SKM-1 (cell line): ENCODE measurements at regions not wholly inside any gene's neighbourhood (a gene's known extent, or its start where the extent isn't known, plus 50 kb on each side); places are given as distances from the start of the nearest gene placed in this dataset.
"Not testable (repeated sequence)": the region's sequence is repeated elsewhere in the genome, so short reads cannot be mapped to it uniquely, and the experiment has no call there.

ENCODE experiments used
- DNase-seq: peaks from one replicate; lab custom pipeline; 2025; ENCODE audit not compliant: unreplicated experiment; lab: John Stamatoyannopoulos, UW

DNA sequence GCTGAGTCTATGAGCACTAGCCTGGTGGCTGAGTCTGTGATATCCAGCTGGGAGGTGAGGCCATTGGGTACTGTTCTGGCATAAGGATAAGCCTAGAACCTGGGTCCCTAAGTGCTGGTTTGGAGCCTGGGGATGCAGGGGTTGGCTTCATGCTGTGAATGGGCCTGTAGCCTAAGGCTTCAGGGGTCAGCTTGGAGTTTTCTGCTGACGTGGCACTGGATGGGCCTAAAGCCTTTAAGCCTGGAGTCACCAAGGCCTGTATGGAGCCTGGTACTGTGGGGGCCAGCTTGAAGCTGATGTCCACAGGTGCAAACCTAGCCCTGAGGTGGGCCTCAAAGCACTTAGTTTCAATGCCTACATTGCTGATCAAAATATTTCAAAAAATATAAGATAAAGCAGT, 979.6 kb upstream of the POU3F4 start:
- DNase-seq = no peak

- DNase-seq = no peak
Measured at GRCh38 chrX:82534086-82534597, 973.9 kb upstream of the POU3F4 start.

DNA sequence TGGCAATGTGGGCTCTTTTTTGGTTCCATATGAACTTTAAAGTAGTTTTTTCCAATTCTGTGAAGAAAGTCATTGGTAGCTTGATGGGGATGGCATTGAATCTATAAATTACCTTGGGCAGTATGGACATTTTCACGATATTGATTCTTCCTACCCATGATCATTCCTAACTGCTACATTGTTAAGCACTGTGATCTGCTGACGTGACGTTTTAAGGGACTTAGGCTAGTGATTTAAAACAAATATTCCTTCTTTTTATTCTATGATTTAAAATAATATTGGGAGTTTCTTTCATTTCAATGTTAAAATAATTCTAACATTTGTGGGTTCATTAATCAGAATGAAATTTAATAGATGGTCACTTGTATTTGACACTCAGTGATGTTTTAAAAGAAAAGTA, 970.9 kb upstream of the POU3F4 start:
- not testable (repeated sequence) for DNase-seq

DNA sequence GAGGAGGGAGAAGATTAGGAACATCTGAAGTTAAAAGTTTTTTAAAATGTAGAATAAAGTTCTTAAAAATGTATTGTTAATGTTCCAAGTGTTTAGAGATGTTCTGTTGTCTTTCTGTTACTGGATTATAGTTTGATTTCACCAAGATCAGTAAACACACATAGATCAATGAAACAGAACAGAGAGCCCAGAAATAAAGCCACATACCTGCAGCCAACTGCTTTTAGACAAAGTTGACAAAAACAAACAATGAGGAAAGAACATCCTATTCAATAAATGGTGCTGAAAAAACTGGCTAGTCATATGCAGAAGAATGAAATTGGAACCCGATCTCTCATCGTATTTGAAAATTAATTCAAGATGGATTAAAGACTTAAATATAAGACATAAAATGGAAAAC, 966.3 kb upstream of the POU3F4 start:
- DNase-seq = no peak

- not testable (repeated sequence) for DNase-seq
Measured at GRCh38 chrX:82552201-82552600, 955.9 kb upstream of the POU3F4 start.

DNA sequence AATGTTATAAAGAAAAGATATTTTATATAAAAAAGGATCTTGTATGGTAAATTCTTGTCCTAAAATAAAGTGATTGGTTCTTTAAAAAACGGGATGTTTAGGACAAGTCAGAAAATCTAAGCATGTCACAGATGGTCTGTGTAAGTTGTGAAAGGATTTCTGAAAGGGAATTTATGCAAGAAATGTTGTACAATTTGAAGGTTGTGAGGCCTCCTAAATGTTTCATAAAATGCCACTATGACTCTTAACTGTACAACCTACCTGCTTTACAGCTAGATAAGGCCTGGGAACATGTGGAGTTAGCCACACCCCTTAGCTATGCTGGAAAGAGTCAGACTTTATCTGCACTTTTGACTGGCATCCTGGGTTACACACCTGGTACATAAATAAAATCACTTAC, 951.5 kb upstream of the POU3F4 start:
- DNase-seq = no peak

DNA sequence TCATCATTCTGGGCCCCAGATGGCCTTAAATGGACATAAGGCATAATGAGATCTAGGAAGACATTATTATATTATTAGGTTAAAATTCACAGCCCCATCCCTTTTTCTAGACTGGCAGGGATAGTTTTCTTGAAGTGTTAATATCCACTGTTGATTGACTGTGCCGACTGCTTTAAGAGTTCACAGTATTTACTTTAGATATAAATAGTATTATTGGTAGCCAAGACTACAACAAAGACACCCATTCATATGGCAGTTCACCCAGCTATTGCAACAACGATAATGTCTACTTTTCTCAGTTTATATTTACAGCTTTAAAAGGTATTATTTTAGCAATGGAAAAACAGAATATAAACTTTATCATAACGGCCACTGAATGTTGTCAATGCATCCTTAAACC, 922.2 kb upstream of the POU3F4 start:
- no peak for DNase-seq

DNA sequence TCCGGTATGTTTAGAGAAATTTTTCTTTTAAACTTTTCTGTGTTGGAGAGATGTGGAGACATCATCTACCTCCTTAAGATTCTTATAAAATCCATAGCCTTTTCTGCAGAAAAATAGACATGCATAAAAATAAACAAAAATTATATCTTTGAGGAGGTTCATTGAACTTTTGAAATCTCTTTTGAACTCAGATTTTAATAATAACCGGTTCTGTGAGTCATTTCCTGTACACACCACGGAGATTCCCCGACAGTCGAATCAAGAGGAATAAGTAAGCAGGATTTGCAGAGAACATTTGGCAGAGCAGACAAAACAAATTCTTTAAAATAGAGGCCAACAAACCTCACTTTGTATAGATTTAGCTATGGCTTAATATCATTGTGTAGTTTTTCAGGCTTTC, 918.7 kb upstream of the POU3F4 start:
- no peak for DNase-seq

GRCh38 chrX:82591421-82591820, 916.7 kb upstream of the POU3F4 start:
- DNase-seq = no peak

GRCh38 chrX:82626978-82627377, 881.1 kb upstream of the POU3F4 start:
- DNase-seq = no peak

- DNase-seq = no peak
Measured at GRCh38 chrX:82627568-82627967, 880.5 kb upstream of the POU3F4 start.

DNA sequence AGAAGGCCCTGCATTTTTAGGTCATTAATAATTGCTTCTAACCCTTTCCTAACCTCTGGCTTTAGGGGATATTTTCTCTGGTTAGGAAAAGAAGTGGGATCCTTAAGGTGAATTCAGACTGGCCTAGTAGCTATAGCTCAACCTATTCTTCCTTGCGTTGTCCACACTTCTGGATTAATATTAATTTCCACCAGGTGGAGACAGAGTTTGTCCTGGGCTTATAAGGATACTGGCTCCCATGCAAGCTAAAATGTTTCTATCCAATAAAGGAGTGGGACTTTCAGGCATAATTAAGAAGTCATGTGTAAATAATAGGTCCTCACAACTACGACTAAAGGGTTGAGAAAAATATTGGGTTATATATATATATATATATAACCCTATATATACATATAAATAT, 860.0 kb upstream of the POU3F4 start:
- no peak for DNase-seq

- DNase-seq = peak; percentile 0
Measured at GRCh38 chrX:82649645-82650044, 858.4 kb upstream of the POU3F4 start.

DNA sequence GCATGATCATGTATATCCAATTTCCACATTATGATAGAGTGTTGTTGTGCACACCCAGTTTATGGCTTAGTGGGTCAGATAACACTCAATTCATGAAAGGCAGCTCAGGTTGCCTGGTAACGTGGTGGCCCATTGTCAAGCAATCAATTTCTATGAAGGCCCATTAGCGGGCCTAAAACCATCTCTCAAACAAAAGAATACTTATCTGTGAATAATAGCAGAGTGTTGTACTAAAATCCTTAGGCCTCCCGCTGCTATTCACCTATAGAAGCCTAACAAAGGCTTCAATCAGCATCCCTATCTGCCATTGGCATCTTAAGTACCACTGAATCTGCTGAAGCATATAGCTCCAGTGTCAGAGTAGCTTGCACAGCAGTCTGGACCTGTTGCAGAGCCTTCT, 849.6 kb upstream of the POU3F4 start:
- DNase-seq = no peak

DNA sequence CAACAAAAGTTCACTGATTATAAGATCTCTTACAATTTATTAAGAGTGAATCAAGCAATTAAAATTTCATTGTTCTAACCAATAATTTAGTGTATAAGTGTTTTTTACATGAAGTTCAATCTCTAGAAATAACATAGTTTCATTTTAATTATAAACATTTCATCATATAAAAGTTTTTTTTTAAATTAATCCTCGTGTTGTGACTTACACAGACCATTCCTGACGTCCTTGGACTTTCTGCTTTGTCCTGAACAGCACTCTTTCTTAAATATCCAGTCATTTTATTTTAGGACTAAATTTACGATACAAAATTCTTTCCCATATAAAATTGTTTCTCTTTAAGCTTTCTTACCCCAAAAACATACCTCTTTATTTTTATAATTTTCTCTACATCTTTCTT, 841.7 kb upstream of the POU3F4 start:
- no peak for DNase-seq

DNA sequence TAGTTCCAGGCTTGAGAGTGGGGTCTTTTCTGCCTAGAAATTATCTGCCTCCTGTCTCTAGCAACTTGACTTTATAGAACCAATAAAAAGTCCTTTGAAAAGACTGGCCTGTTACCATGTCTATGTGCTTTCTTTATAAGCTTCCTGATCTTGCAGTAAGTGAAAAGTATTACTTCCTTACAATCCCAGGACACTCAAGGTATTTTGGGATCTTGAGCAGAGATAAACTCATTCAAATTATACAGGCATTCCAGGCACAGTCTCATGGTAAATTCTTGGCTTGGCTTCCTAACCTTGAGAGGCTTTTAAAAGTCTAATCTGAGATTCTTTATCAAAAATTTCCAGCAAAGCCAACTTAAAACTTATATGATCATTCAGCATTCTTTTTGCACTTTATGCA, 833.0 kb upstream of the POU3F4 start:
- DNase-seq = no peak

GRCh38 chrX:82676386-82676785, 831.7 kb upstream of the POU3F4 start:
- DNase-seq = no peak

DNA sequence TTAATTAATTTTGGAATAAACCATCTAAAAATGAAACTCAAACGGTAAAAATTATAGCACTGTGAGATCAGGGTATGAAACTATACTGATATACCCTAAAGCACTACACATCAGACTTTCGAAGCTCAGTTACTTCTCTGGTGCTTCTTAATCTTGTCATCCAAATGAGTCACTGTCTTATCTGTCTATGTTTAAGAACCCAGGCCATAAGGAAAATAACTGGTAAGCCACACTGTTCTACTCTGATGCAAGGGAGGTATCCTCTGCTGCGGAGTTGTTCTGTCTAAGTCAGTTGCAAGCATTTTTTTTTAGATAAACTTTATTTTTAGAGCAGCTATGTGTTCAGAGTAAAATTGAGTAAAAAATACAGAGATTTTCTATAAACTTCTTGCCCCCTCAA, 830.8 kb upstream of the POU3F4 start:
- DNase-seq = no peak

DNA sequence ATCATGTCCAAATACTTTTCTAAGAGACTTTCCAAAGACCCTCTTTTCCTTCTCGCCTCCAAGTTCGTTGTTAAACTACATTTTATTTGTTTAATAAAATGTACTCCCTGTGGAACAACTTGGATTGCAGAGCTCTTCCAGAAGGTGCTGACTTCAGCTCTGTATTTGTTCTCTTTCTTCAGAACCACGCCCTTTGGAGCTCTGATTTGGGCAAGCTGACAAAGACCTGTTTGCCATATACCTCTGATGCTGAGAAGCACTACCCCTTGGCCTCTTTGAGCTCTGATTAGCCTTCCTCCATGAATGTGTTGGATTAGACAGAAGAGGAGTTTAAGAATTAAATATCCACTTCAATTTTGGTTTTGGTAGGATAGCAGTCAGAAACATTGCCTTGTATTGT, 815.1 kb upstream of the POU3F4 start:
- no peak for DNase-seq

DNA sequence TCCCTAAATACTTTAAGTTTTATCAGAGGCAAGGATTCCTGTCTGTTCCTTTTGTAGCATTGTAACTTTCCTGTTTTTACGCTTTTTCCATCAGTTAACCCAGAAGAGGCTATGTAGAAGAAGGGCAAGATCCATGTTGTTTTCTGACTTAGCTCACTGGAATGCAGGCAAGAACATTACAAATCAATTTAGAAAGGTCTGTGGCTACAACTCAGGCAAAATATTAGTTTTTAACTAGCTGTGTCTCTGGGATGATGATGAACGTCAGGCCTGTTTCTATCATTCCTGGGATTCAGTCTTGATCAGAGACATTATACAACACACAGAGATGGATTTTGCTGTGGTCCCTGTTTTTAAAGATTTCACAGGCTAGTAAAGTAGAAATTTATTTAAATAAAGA, 813.0 kb upstream of the POU3F4 start:
- DNase-seq = no peak

DNA sequence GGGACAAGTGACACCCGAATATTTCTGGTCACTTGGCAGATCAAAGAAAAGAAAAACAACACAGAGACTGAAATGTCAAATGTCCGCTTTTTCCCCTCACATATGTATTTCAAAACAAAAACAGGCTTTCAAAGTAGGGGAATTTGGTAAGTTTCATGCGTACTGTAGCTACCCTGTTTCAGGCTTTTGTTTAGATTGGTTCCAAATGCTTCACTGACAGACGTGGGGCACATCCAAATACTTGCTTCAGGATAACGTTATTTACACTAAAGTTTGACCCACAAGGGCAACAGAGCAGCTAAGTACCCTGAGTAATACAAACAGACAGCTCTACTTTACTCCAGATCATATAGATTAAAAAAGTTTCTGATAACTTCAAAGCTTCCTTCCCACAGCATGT, 804.5 kb upstream of the POU3F4 start:
- DNase-seq = no peak

DNA sequence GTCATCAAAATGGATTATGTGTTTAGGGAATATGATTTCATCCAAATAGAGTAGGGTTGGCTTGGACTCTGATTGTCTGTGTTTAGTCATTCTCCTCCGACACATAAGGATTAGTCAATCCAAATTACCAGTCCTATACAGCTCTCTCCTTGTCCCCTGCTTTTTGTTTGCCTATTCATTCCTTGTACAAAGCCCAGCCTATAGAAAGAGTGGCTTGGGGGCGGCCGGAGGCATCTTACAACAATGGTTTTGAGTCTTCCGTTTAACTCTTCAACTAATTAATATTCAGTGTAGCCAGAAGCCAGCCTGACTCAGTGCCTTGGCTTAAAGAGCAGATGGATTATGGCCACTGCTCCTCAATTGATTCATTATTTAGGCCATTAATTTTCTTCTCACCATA, 796.6 kb upstream of the POU3F4 start:
- DNase-seq = no peak

DNA sequence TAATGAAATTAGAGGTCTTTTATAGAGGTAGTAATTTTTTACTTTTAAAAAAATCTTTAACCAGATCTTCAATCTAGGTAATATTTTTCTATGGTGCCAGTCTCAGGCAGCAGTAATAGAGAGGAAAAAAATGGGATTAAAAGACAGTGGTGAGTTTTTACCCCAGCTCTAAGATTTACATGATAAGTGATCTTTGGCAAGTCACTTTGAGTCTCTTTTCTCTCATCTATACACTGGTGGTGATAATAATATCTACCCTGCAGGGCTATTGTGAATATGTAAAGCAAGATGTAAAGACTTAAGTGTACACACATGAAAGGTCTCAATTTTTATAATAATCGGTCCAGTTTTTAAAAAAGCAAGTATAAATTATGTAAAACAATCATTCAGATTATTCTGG, 786.2 kb upstream of the POU3F4 start:
- DNase-seq = no peak

DNA sequence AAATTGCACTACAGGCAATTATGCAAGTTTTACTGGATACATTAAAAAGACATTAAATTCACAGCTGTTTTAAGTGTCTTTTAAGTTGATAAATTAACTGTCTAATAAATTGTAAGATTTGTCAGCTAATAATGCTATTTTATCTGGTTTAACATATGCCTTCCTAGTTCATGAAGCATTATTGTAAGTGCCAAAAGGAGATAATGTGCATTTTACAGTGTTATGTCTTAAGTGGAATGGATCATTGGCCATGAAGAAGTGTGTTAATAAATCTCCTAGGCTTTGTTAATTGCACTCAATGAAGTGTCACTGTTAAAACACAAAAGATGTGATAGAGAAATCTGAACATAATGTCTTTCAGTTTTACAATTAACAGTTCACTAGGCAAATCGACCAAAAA, 784.3 kb upstream of the POU3F4 start:
- DNase-seq = no peak
